OCI-LY3 (cell line): ENCODE measurements at regions not wholly inside any gene's neighbourhood (a gene's known extent, or its start where the extent isn't known, plus 50 kb on each side); places are given as distances from the start of the nearest gene placed in this dataset.

Experiments
- H2AFZ ChIP-seq: fragments of 200-600, 300-600 bp; shearing (Covaris generic); 2 replicates; pipeline ENCODE4 v1.6.0; 2014; ENCODE audit warnings: antibody characterized with exemption, low read depth, low read length
- H3K27ac ChIP-seq: fragments of 200-600, 300-600 bp; sonication (generic); 2 replicates; pipeline ENCODE4 v1.5.1; 2014; ENCODE audit warnings: mild to moderate bottlenecking, low read length, moderate library complexity, mixed read lengths
- H3K27me3 ChIP-seq: fragments of 200-600, 300-600 bp; sonication (generic); 2 replicates; pipeline ENCODE4 v1.6.1; 2014; ENCODE audit warnings: low read depth, low read length, mixed read lengths
- H3K36me3 ChIP-seq: fragments of 200-600, 300-600 bp; sonication (generic); replicated peaks from 2 replicates; pipeline ENCODE3; 2014; ENCODE audit warnings: low read depth, low read length, mixed read lengths
- H3K4me1 ChIP-seq: fragments of 300-600, 200-600 bp; sonication (generic); 2 replicates; pipeline ENCODE4 v1.6.1; 2014; ENCODE audit warnings: low read length, mixed read lengths
- H3K4me2 ChIP-seq: fragments of 200-600, 300-600 bp; sonication (generic); 2 replicates; pipeline ENCODE4 v1.6.1; 2014; ENCODE audit warnings: low read length, mixed read lengths
- H3K4me3 ChIP-seq: fragments of 300-600, 200-600 bp; sonication (generic); 2 replicates; pipeline ENCODE4 v1.5.1; 2014; ENCODE audit warnings: antibody characterized with exemption, mild to moderate bottlenecking, low read length, moderate library complexity
- H3K79me2 ChIP-seq: fragments of 300-600, 200-600 bp; shearing (Covaris generic); 2 replicates; pipeline ENCODE4 v1.6.1; 2014; ENCODE audit warnings: mild to moderate bottlenecking, low read length, mixed read lengths
- H3K9ac ChIP-seq: fragments of 300-600, 200-600 bp; shearing (Covaris generic); 2 replicates; pipeline ENCODE4 v1.6.0; 2014; ENCODE audit warnings: mild to moderate bottlenecking, low read length, moderate library complexity
- H3K9me3 ChIP-seq: fragments of 200-600, 300-600 bp; shearing (Covaris generic); 2 replicates; pipeline ENCODE4 v1.6.1; 2014; ENCODE audit warnings: low read length, mixed read lengths; ENCODE audit not compliant: insufficient read depth
- H4K20me1 ChIP-seq: fragments of 200-600, 300-600 bp; sonication (generic); 2 replicates; pipeline ENCODE4 v1.6.1; 2016; ENCODE audit warnings: low read length, mixed read lengths; ENCODE audit not compliant: insufficient read depth
- EZH2phosphoT487 ChIP-seq: fragments of 200-600 bp; shearing (Covaris generic); IDR thresholded peaks from 2 replicates; pipeline ENCODE4 v1.6.1; 2018; ENCODE audit warnings: antibody characterized with exemption, mixed run types, low read depth
- TF ChIP-seq, protein P1 (sequence below): fragments of 200-600, 300-600 bp; sonication (generic); IDR thresholded peaks from 2 replicates; pipeline ENCODE4 v1.5.1; 2014; ENCODE audit warnings: antibody characterized with exemption, low read length, low read depth

DNA sequence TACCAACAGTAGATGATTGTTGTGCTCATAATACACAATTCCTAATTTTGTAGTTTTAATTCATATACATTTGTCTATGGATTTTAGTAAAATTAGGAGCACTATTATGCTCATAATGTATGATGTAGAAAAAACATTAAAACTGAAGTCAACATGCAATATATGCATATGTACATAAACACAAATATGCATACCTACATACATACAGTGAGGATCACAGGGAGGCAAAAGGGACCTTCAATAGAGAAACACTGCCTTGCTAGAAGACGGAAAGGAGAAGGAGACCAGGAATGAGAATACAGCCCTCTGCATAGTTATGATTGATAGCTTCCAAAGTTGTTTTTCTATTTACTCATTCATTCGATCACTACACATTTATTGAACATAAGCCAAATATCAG is 606.5 kb downstream of the LMO4 start:
- TF ChIP-seq, protein P1, sequence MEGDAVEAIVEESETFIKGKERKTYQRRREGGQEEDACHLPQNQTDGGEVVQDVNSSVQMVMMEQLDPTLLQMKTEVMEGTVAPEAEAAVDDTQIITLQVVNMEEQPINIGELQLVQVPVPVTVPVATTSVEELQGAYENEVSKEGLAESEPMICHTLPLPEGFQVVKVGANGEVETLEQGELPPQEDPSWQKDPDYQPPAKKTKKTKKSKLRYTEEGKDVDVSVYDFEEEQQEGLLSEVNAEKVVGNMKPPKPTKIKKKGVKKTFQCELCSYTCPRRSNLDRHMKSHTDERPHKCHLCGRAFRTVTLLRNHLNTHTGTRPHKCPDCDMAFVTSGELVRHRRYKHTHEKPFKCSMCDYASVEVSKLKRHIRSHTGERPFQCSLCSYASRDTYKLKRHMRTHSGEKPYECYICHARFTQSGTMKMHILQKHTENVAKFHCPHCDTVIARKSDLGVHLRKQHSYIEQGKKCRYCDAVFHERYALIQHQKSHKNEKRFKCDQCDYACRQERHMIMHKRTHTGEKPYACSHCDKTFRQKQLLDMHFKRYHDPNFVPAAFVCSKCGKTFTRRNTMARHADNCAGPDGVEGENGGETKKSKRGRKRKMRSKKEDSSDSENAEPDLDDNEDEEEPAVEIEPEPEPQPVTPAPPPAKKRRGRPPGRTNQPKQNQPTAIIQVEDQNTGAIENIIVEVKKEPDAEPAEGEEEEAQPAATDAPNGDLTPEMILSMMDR, result no peak
- TF ChIP-seq EZH2phosphoT487, result no peak
- Histone ChIP-seq H3K9ac (no peak overlapping the region), H3K79me2 (no peaks in the 10 kb centered on the region), H3K4me1 (no peaks in the 10 kb centered on the region), H2AFZ (no peak overlapping the region), H3K9me3 (no peaks in the 10 kb centered on the region), H3K27me3 (no peaks in the 10 kb centered on the region), H3K36me3 (no peaks in the 10 kb centered on the region), H3K27ac (no peak overlapping the region), H4K20me1 (no peaks in the 10 kb centered on the region), H3K4me2 (no peak overlapping the region), H3K4me3 (no peak overlapping the region)

DNA sequence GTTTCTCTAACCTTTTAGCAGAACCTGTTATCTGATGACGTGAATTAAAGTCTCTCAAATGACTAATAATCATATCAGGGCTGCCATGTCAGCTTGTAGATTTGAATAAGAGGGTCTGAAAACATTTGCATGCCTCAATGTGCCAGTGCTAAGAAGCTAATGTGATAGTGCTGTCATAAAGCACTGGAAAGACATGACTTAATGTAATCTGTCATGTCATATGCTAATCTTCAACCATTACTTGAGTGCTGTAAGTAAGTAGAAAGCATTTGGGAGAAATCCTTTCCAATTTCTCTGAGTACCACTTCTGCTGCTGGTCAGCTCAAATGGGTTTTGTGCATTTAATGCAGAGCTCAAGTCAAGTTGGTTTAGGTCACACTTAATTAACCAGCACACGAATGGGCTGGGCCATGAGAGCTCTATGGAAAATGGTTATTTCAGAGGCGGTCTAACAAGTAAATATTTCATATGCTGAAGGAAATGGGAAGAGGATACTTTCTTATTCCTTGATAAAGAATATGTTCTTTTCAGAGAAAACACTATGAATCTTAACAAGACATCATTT is 609.2 kb downstream of the LMO4 start:
- no peaks in the 10 kb centered on the region for H3K27me3 ChIP-seq
- no peak overlapping the region for H3K9ac ChIP-seq
- no peak overlapping the region for H3K27ac ChIP-seq
- no peak overlapping the region for H2AFZ ChIP-seq
- H3K4me3 ChIP-seq, result no peak overlapping the region
- H3K36me3 ChIP-seq, result no peaks in the 10 kb centered on the region
- TF ChIP-seq, protein P1, result no peak
- TF ChIP-seq EZH2phosphoT487, result no peak
- H4K20me1 ChIP-seq, result no peaks in the 10 kb centered on the region
- H3K4me2 ChIP-seq, result no peak overlapping the region
- no peaks in the 10 kb centered on the region for H3K79me2 ChIP-seq
- H3K4me1 ChIP-seq, result no peaks in the 10 kb centered on the region
- H3K9me3 ChIP-seq, result no peaks in the 10 kb centered on the region

DNA sequence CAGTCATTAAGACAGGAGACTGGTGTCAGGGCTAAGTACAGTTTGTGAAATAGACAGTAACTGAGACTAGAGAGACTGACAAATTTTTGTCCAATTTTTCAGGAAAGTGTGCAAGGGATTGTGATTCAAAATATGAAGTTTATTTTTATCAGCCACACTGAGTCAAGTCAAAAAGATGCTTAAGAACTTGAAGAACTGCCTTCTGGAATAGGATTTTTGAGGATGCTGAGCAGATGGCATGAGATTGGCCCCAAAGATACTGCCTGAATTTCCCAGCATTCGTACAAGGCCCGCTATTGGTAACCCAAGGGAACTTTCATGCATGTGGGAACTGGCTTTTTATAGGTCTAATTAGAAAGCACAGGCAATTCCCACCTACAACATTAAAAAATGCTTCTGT is 610.0 kb downstream of the LMO4 start:
- Histone ChIP-seq H3K9me3 (no peaks in the 10 kb centered on the region), H3K36me3 (no peaks in the 10 kb centered on the region), H3K27me3 (no peaks in the 10 kb centered on the region), H3K4me3 (no peak overlapping the region), H3K4me2 (no peak overlapping the region), H4K20me1 (no peaks in the 10 kb centered on the region), H3K79me2 (no peaks in the 10 kb centered on the region), H3K27ac (no peak overlapping the region), H3K9ac (no peak overlapping the region), H2AFZ (no peak overlapping the region), H3K4me1 (no peaks in the 10 kb centered on the region)
- no peak for TF ChIP-seq EZH2phosphoT487
- TF ChIP-seq, protein P1, result no peak

DNA sequence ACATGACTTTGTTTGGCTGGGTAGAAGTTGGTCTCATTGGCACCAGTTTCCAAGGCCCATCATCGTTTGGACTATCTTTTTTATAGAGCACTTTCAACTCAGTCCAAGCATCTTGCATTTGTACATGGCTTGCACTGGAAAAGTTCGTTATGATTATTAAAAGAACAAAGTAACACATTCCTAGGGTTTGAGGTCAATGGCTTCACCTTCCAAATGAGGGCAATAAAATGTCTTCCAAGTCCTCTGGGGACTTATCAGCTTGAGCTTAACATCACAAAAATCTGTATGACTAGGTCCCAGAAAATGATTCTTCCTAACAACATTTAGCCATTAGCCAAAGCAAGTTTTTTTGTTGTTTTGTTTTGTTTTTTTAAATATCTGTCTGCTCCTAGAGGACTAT is 610.8 kb downstream of the LMO4 start:
- H3K4me3 ChIP-seq, result no peak overlapping the region
- no peaks in the 10 kb centered on the region for H3K9me3 ChIP-seq
- H3K4me1 ChIP-seq, result no peaks in the 10 kb centered on the region
- no peaks in the 10 kb centered on the region for H3K27me3 ChIP-seq
- H3K36me3 ChIP-seq, result no peaks in the 10 kb centered on the region
- H3K79me2 ChIP-seq, result no peaks in the 10 kb centered on the region
- H3K4me2 ChIP-seq, result no peak overlapping the region
- H2AFZ ChIP-seq, result no peak overlapping the region
- TF ChIP-seq, protein P1, result no peak
- no peak for TF ChIP-seq EZH2phosphoT487
- no peaks in the 10 kb centered on the region for H4K20me1 ChIP-seq
- no peak overlapping the region for H3K27ac ChIP-seq
- H3K9ac ChIP-seq, result no peak overlapping the region
